OCI-LY3 (cell line): ENCODE measurements at regions not wholly inside any gene's neighbourhood (a gene's known extent, or its start where the extent isn't known, plus 50 kb on each side); places are given as distances from the start of the nearest gene placed in this dataset.

Experiments used
- H2AFZ ChIP-seq: fragments of 200-600, 300-600 bp; shearing (Covaris generic); 2 replicates; pipeline ENCODE4 v1.6.0; 2014; ENCODE audit warnings: antibody characterized with exemption, low read depth, low read length
- H3K27ac ChIP-seq: fragments of 200-600, 300-600 bp; sonication (generic); 2 replicates; pipeline ENCODE4 v1.5.1; 2014; ENCODE audit warnings: mild to moderate bottlenecking, low read length, moderate library complexity, mixed read lengths
- H3K27me3 ChIP-seq: fragments of 200-600, 300-600 bp; sonication (generic); 2 replicates; pipeline ENCODE4 v1.6.1; 2014; ENCODE audit warnings: low read depth, low read length, mixed read lengths
- H3K36me3 ChIP-seq: fragments of 200-600, 300-600 bp; sonication (generic); replicated peaks from 2 replicates; pipeline ENCODE3; 2014; ENCODE audit warnings: low read depth, low read length, mixed read lengths
- H3K4me1 ChIP-seq: fragments of 300-600, 200-600 bp; sonication (generic); 2 replicates; pipeline ENCODE4 v1.6.1; 2014; ENCODE audit warnings: low read length, mixed read lengths
- H3K4me2 ChIP-seq: fragments of 200-600, 300-600 bp; sonication (generic); 2 replicates; pipeline ENCODE4 v1.6.1; 2014; ENCODE audit warnings: low read length, mixed read lengths
- H3K4me3 ChIP-seq: fragments of 300-600, 200-600 bp; sonication (generic); 2 replicates; pipeline ENCODE4 v1.5.1; 2014; ENCODE audit warnings: antibody characterized with exemption, mild to moderate bottlenecking, low read length, moderate library complexity
- H3K79me2 ChIP-seq: fragments of 300-600, 200-600 bp; shearing (Covaris generic); 2 replicates; pipeline ENCODE4 v1.6.1; 2014; ENCODE audit warnings: mild to moderate bottlenecking, low read length, mixed read lengths
- H3K9ac ChIP-seq: fragments of 300-600, 200-600 bp; shearing (Covaris generic); 2 replicates; pipeline ENCODE4 v1.6.0; 2014; ENCODE audit warnings: mild to moderate bottlenecking, low read length, moderate library complexity
- H3K9me3 ChIP-seq: fragments of 200-600, 300-600 bp; shearing (Covaris generic); 2 replicates; pipeline ENCODE4 v1.6.1; 2014; ENCODE audit warnings: low read length, mixed read lengths; ENCODE audit not compliant: insufficient read depth
- H4K20me1 ChIP-seq: fragments of 200-600, 300-600 bp; sonication (generic); 2 replicates; pipeline ENCODE4 v1.6.1; 2016; ENCODE audit warnings: low read length, mixed read lengths; ENCODE audit not compliant: insufficient read depth
- EZH2phosphoT487 ChIP-seq: fragments of 200-600 bp; shearing (Covaris generic); IDR thresholded peaks from 2 replicates; pipeline ENCODE4 v1.6.1; 2018; ENCODE audit warnings: antibody characterized with exemption, mixed run types, low read depth
- TF ChIP-seq, protein P1 (sequence below): fragments of 200-600, 300-600 bp; sonication (generic); IDR thresholded peaks from 2 replicates; pipeline ENCODE4 v1.5.1; 2014; ENCODE audit warnings: antibody characterized with exemption, low read length, low read depth

DNA sequence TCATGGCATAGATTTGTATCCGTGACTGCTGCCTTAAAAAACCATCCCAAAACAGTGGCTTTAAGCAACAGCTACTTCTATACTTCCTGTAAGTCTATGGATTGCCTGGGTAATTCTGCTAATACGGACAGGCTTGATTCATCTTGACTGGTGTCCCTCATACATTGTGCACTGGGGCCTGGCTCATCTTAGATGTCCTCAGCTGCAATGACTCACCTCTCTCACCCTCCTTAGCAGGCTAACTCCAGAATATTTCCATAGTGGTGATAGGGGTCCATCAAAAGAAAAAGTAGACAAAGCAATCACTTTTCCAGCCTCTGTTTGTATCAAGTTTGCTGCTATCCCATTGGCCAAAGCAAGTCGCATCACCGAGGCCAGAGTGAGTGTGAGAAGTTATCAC lies 409.1 kb upstream of the KAZN start:
- H3K9me3 ChIP-seq: no peaks in the 10 kb centered on the region
- H3K36me3 ChIP-seq: no peaks in the 10 kb centered on the region
- H2AFZ ChIP-seq: no peak overlapping the region
- no peaks in the 10 kb centered on the region for H3K4me1 ChIP-seq
- no peak overlapping the region for H3K4me2 ChIP-seq
- no peak overlapping the region for H3K4me3 ChIP-seq
- H3K27me3 ChIP-seq: no peaks in the 10 kb centered on the region
- H3K79me2 ChIP-seq: no peaks in the 10 kb centered on the region
- H3K9ac ChIP-seq: no peak overlapping the region
- no peak overlapping the region for H3K27ac ChIP-seq
- no peaks in the 10 kb centered on the region for H4K20me1 ChIP-seq
- TF ChIP-seq, protein P1, sequence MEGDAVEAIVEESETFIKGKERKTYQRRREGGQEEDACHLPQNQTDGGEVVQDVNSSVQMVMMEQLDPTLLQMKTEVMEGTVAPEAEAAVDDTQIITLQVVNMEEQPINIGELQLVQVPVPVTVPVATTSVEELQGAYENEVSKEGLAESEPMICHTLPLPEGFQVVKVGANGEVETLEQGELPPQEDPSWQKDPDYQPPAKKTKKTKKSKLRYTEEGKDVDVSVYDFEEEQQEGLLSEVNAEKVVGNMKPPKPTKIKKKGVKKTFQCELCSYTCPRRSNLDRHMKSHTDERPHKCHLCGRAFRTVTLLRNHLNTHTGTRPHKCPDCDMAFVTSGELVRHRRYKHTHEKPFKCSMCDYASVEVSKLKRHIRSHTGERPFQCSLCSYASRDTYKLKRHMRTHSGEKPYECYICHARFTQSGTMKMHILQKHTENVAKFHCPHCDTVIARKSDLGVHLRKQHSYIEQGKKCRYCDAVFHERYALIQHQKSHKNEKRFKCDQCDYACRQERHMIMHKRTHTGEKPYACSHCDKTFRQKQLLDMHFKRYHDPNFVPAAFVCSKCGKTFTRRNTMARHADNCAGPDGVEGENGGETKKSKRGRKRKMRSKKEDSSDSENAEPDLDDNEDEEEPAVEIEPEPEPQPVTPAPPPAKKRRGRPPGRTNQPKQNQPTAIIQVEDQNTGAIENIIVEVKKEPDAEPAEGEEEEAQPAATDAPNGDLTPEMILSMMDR: no peak
- no peak for TF ChIP-seq EZH2phosphoT487

DNA sequence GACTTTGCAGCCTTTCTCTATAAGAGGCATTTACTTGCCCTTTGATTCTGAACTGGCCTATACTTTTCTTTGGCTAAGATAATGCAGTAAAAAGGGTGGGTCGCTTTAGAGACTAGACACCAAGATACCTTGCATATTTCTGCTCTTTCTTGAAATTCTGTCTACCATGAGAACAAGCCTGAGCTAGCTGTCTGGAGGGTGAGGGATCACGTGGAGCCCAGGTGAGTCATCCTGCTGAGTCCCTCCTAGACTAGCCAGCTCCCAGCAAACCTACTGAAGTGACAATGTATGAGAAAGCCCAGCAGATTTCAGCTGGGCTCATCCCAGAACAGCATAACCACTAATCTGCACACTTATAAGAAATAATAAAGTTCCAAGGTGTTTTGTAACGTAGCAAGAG lies 408.0 kb upstream of the KAZN start:
- H4K20me1 ChIP-seq: no peaks in the 10 kb centered on the region
- H3K4me3 ChIP-seq: no peak overlapping the region
- no peaks in the 10 kb centered on the region for H3K36me3 ChIP-seq
- no peaks in the 10 kb centered on the region for H3K27me3 ChIP-seq
- H2AFZ ChIP-seq: no peak overlapping the region
- no peaks in the 10 kb centered on the region for H3K79me2 ChIP-seq
- no peaks in the 10 kb centered on the region for H3K4me1 ChIP-seq
- H3K4me2 ChIP-seq: no peak overlapping the region
- H3K9me3 ChIP-seq: no peaks in the 10 kb centered on the region
- TF ChIP-seq, protein P1: no peak
- TF ChIP-seq EZH2phosphoT487: no peak
- H3K9ac ChIP-seq: no peak overlapping the region
- no peak overlapping the region for H3K27ac ChIP-seq

DNA sequence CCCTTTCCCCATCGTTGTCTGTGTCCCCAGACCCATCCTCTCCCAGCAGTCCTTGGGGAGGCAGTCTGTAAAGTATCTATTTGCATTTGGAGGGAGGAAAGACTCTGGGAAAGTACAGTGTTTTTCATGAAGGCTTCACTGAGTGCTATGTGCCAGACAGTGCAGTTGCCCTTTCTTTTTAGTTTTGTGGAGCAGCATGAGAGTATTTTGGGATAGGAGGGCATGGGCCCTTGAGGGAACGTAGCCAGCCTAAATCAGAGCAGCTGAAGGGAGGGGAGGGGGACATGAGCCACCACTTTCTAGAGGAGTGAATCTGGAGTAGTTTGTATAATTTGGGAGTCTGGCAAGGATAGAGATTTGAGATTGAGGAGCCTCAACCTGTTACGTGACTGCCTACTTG lies 404.0 kb upstream of the KAZN start:
- no peaks in the 10 kb centered on the region for H3K79me2 ChIP-seq
- no peaks in the 10 kb centered on the region for H3K9me3 ChIP-seq
- no peak for TF ChIP-seq EZH2phosphoT487
- TF ChIP-seq, protein P1: no peak
- no peak overlapping the region for H3K27ac ChIP-seq
- no peaks in the 10 kb centered on the region for H3K36me3 ChIP-seq
- H3K4me1 ChIP-seq: no peaks in the 10 kb centered on the region
- no peaks in the 10 kb centered on the region for H4K20me1 ChIP-seq
- H3K9ac ChIP-seq: no peak overlapping the region
- no peak overlapping the region for H3K4me2 ChIP-seq
- H3K27me3 ChIP-seq: no peaks in the 10 kb centered on the region
- H3K4me3 ChIP-seq: no peak overlapping the region
- no peak overlapping the region for H2AFZ ChIP-seq

DNA sequence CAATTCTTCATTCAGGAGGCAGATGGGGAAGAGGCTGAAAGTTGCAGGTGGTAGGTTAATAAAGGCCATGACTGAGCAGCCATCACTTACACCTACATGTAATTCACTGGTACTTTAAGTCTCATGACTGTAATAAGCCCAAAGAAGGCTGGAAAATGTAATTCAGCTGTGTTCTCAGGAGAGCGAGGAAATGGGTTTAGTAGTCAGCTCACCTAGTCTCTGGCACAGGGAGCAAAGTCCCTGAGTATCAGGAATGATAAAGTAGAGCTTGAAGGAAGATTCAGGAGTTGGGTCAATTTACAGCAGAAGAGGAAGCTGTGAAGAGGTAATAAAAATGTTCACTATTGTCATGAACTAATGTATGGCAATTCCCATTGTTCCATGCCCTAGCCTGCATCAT lies 393.4 kb upstream of the KAZN start:
- Histone ChIP-seq H3K9ac (no peak overlapping the region), H3K27me3 (no peaks in the 10 kb centered on the region), H3K79me2 (no peaks in the 10 kb centered on the region), H3K27ac (no peak overlapping the region), H3K4me2 (no peak overlapping the region), H3K9me3 (no peaks in the 10 kb centered on the region), H3K36me3 (no peaks in the 10 kb centered on the region), H3K4me1 (no peaks in the 10 kb centered on the region), H2AFZ (no peak overlapping the region), H3K4me3 (no peak overlapping the region), H4K20me1 (no peaks in the 10 kb centered on the region)
- TF ChIP-seq EZH2phosphoT487: no peak
- TF ChIP-seq, protein P1: no peak
